GM12872 (cell line): ENCODE measurements at regions not wholly inside any gene's neighbourhood (a gene's known extent, or its start where the extent isn't known, plus 50 kb on each side); places are given as distances from the start of the nearest gene placed in this dataset.

ENCODE experiments used
- CTCF ChIP-seq: IDR thresholded peaks from 3 replicates; pipeline ENCODE4 v1.5.1; 2011; ENCODE audit warnings: low read depth, mild to moderate bottlenecking, low read length, moderate library complexity; ENCODE audit not compliant: insufficient read depth

GRCh38 chr2:242046206-242046826 is 176.8 kb downstream of the RTP5 start:
- no peak for TF ChIP-seq CTCF

GRCh38 chr2:242047963-242048362 is 178.4 kb downstream of the RTP5 start:
- TF ChIP-seq CTCF = no peak

GRCh38 chr2:242048479-242048878 is 178.9 kb downstream of the RTP5 start:
- TF ChIP-seq CTCF = no peak

- no peak for TF ChIP-seq CTCF
Observed at GRCh38 chr2:242051463-242051862, 181.9 kb downstream of the RTP5 start.

GRCh38 chr2:242052421-242052820 is 182.9 kb downstream of the RTP5 start:
- no peak for TF ChIP-seq CTCF

GRCh38 chr2:242053921-242054320 is 184.4 kb downstream of the RTP5 start:
- TF ChIP-seq CTCF = no peak

- TF ChIP-seq CTCF = no peak
Observed at GRCh38 chr2:242054406-242054805, 184.9 kb downstream of the RTP5 start.
